ENCODE measurements at regions not wholly inside any gene's neighbourhood (a gene's known extent, or its start where the extent isn't known, plus 50 kb on each side); places are given as distances from the start of the nearest gene placed in this dataset.

- H3K79me2 ChIP-seq (ENCODE audit: low read length) = no peaks in the 10 kb centered on the region
- H3K36me3 ChIP-seq (replicated peaks; ENCODE audit: low read depth, low read length) = no peaks in the 10 kb centered on the region
- no peak overlapping the region for H3K27ac ChIP-seq (ENCODE audit: low read length)
- no peaks in the 10 kb centered on the region for H3K4me1 ChIP-seq (ENCODE audit: low read length)
- no peaks in the 10 kb centered on the region for H3K27me3 ChIP-seq (ENCODE audit: low read depth, low read length)
- H2AFZ ChIP-seq (ENCODE audit: low read depth, low read length) = no peak overlapping the region
- no peaks in the 10 kb centered on the region for H4K20me1 ChIP-seq (ENCODE audit: insufficient read depth, low read length)
- no peak overlapping the region for H3K9ac ChIP-seq (ENCODE audit: low read length)
- TF ChIP-seq CTCF (IDR thresholded peaks at IDR 0.05; ENCODE audit: low read depth, low read length) = no peak
- TF ChIP-seq EZH2phosphoT487 (IDR thresholded peaks at IDR 0.05; ENCODE audit: low read depth) = no peak
- no peak overlapping the region for H3K4me3 ChIP-seq (ENCODE audit: low read length)
- no peaks in the 10 kb centered on the region for H3K9me3 ChIP-seq (ENCODE audit: insufficient read depth, low read length)
- no peak overlapping the region for H3K4me2 ChIP-seq (ENCODE audit: low read length)
These were observed 697.4 kb upstream of the NXPH2 start for GRCh38 chr2:139477618-139478017.

GRCh38 chr2:139469985-139470384 is 689.8 kb upstream of the NXPH2 start:
- Histone ChIP-seq H2AFZ (ENCODE audit: low read depth, low read length) (no peak overlapping the region), H3K9me3 (ENCODE audit: insufficient read depth, low read length) (no peaks in the 10 kb centered on the region), H3K27me3 (ENCODE audit: low read depth, low read length) (no peaks in the 10 kb centered on the region), H3K79me2 (ENCODE audit: low read length) (no peaks in the 10 kb centered on the region), H3K27ac (ENCODE audit: low read length) (no peak overlapping the region), H3K4me1 (ENCODE audit: low read length) (no peaks in the 10 kb centered on the region), H3K4me2 (ENCODE audit: low read length) (no peak overlapping the region), H4K20me1 (ENCODE audit: insufficient read depth, low read length) (no peaks in the 10 kb centered on the region), H3K9ac (ENCODE audit: low read length) (no peak overlapping the region), H3K36me3 (replicated peaks; ENCODE audit: low read depth, low read length) (no peaks in the 10 kb centered on the region), H3K4me3 (ENCODE audit: low read length) (no peak overlapping the region)
- TF ChIP-seq EZH2phosphoT487 (IDR thresholded peaks at IDR 0.05; ENCODE audit: low read depth) (no peak), CTCF (IDR thresholded peaks at IDR 0.05; ENCODE audit: low read depth, low read length) (no peak)

- H3K79me2 ChIP-seq (ENCODE audit: low read length) = no peaks in the 10 kb centered on the region
- no peaks in the 10 kb centered on the region for H3K9me3 ChIP-seq (ENCODE audit: insufficient read depth, low read length)
- H2AFZ ChIP-seq (ENCODE audit: low read depth, low read length) = no peak overlapping the region
- TF ChIP-seq EZH2phosphoT487 (IDR thresholded peaks at IDR 0.05; ENCODE audit: low read depth) (no peak), CTCF (IDR thresholded peaks at IDR 0.05; ENCODE audit: low read depth, low read length) (no peak)
- H4K20me1 ChIP-seq (ENCODE audit: insufficient read depth, low read length) = no peaks in the 10 kb centered on the region
- no peak overlapping the region for H3K27ac ChIP-seq (ENCODE audit: low read length)
- no peak overlapping the region for H3K4me3 ChIP-seq (ENCODE audit: low read length)
- no peaks in the 10 kb centered on the region for H3K27me3 ChIP-seq (ENCODE audit: low read depth, low read length)
- H3K4me2 ChIP-seq (ENCODE audit: low read length) = no peak overlapping the region
- H3K9ac ChIP-seq (ENCODE audit: low read length) = no peak overlapping the region
- no peaks in the 10 kb centered on the region for H3K4me1 ChIP-seq (ENCODE audit: low read length)
- no peaks in the 10 kb centered on the region for H3K36me3 ChIP-seq (replicated peaks; ENCODE audit: low read depth, low read length)
These were observed 685.6 kb upstream of the NXPH2 start for GRCh38 chr2:139465789-139466188.

GRCh38 chr2:139457873-139458272 is 677.7 kb upstream of the NXPH2 start:
- H3K4me2 ChIP-seq (ENCODE audit: low read length) = no peak overlapping the region
- H2AFZ ChIP-seq (ENCODE audit: low read depth, low read length) = no peak overlapping the region
- no peak overlapping the region for H3K4me3 ChIP-seq (ENCODE audit: low read length)
- no peaks in the 10 kb centered on the region for H4K20me1 ChIP-seq (ENCODE audit: insufficient read depth, low read length)
- H3K36me3 ChIP-seq (replicated peaks; ENCODE audit: low read depth, low read length) = no peaks in the 10 kb centered on the region
- no peaks in the 10 kb centered on the region for H3K79me2 ChIP-seq (ENCODE audit: low read length)
- no peak for TF ChIP-seq CTCF (IDR thresholded peaks at IDR 0.05; ENCODE audit: low read depth, low read length)
- no peak for TF ChIP-seq EZH2phosphoT487 (IDR thresholded peaks at IDR 0.05; ENCODE audit: low read depth)
- no peak overlapping the region for H3K27ac ChIP-seq (ENCODE audit: low read length)
- no peaks in the 10 kb centered on the region for H3K27me3 ChIP-seq (ENCODE audit: low read depth, low read length)
- no peak overlapping the region for H3K9ac ChIP-seq (ENCODE audit: low read length)
- H3K9me3 ChIP-seq (ENCODE audit: insufficient read depth, low read length) = no peaks in the 10 kb centered on the region
- no peaks in the 10 kb centered on the region for H3K4me1 ChIP-seq (ENCODE audit: low read length)

Data from OCI-LY3 (cell line).